ENCODE measurements at regions not wholly inside any gene's neighbourhood (a gene's known extent, or its start where the extent isn't known, plus 50 kb on each side); places are given as distances from the start of the nearest gene placed in this dataset.

GRCh38 chr1:170219163-170219562, 73.4 kb downstream of the NTMT2 start:
- no peak for DNase-seq (ENCODE audit: low spot score)

GRCh38 chr1:170221031-170221430, 75.3 kb downstream of the NTMT2 start:
- DNase-seq (ENCODE audit: low spot score): no peak

- no peak for DNase-seq (ENCODE audit: low spot score)
Measured at GRCh38 chr1:170221495-170221894, 75.7 kb downstream of the NTMT2 start.

GRCh38 chr1:170224469-170224868, 78.7 kb downstream of the NTMT2 start:
- no peak for DNase-seq (ENCODE audit: low spot score)

- DNase-seq (ENCODE audit: low spot score): no peak
Measured at GRCh38 chr1:170225781-170226530, 80.2 kb downstream of the NTMT2 start.

- no peak for DNase-seq (ENCODE audit: low spot score)
Measured at GRCh38 chr1:170226767-170227166, 81.0 kb downstream of the NTMT2 start.

- DNase-seq (ENCODE audit: low spot score): no peak
Measured at GRCh38 chr1:170230323-170230722, 84.6 kb downstream of the NTMT2 start.

GRCh38 chr1:170231662-170232061, 85.9 kb downstream of the NTMT2 start:
- no peak for DNase-seq (ENCODE audit: low spot score)

GRCh38 chr1:170238704-170239391, 93.1 kb downstream of the NTMT2 start:
- DNase-seq (ENCODE audit: low spot score): no peak

GRCh38 chr1:170239445-170239844, 93.7 kb downstream of the NTMT2 start:
- DNase-seq (ENCODE audit: low spot score): no peak

GRCh38 chr1:170240409-170240808, 94.7 kb downstream of the NTMT2 start:
- DNase-seq (ENCODE audit: low spot score): no peak

GRCh38 chr1:170241266-170241851, 95.6 kb downstream of the NTMT2 start:
- no peak for DNase-seq (ENCODE audit: low spot score)

GRCh38 chr1:170247751-170248521, 102.2 kb downstream of the NTMT2 start:
- DNase-seq (ENCODE audit: low spot score): no peak

GRCh38 chr1:170250531-170251276, 104.9 kb downstream of the NTMT2 start:
- DNase-seq (ENCODE audit: low spot score): no peak

GRCh38 chr1:170252851-170253579, 107.3 kb downstream of the NTMT2 start:
- no peak for DNase-seq (ENCODE audit: low spot score)

- DNase-seq (ENCODE audit: low spot score): no peak
Measured at GRCh38 chr1:170254371-170254770, 108.6 kb downstream of the NTMT2 start.

- DNase-seq (ENCODE audit: low spot score): no peak
Measured at GRCh38 chr1:170261669-170262068, 115.9 kb downstream of the NTMT2 start.

- DNase-seq (ENCODE audit: low spot score): no peak
Measured at GRCh38 chr1:170262276-170262939, 116.6 kb downstream of the NTMT2 start.

- DNase-seq (ENCODE audit: low spot score): no peak
Measured at GRCh38 chr1:170265234-170265633, 119.5 kb downstream of the NTMT2 start.

GRCh38 chr1:170267317-170267716, 121.6 kb downstream of the NTMT2 start:
- no peak for DNase-seq (ENCODE audit: low spot score)

All from HT-29 (cell line).